ENCODE measurements at regions not wholly inside any gene's neighbourhood (a gene's known extent, or its start where the extent isn't known, plus 50 kb on each side); places are given as distances from the start of the nearest gene placed in this dataset.
"Not testable (repeated sequence)": the region's sequence is repeated elsewhere in the genome, so short reads cannot be mapped to it uniquely, and the experiment has no call there.

DNA sequence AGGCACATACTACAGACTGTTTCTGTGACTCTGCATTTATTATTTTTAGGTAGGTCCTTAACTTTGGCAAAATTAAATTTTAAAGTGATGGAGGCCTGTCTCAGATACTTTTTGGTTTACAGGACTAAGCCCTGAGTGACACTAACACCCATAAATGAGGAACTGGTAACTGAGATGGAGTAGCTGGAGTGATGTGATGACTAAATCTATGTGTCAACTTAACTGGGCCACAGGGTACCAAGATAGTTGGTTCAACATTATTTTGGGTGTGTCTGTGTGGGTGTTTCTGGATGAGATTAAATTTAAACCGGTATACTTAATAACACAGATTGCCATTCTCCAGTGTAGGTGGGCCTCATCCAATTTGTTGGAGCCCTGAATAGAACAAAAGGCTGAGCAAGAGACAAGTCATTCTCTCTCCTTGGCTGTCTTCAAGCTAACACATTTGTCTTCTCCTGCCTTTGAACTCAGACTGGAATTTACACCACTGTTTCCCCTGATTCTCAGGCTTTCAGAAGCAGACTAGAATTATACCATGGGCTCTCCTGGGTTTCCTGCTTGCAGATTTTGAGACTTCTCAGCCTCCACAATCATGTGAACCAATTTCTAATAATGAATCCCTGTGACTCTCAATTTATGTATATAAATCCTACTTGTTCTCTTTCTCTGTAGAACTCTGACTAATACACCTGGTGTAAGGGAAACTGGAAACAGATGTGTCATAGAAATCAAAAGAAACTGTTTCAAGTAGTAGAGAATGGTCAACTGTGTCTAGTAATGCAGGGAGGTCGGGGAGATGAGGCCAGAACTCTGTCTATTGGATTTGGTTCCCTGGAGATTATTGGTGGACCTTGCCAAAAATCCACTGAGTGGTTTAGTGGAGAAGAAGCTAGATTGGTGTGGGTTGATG is 579.2 kb downstream of the EPM2A start:
- no peak for DNase-seq (ENCODE audit: low spot score in 2 of 2)
- 62% methylated on average over 2 of the region's 2 CpGs for WGBS
- Histone ChIP-seq H3K36me3 (no peaks in the 10 kb centered on the region), H3K4me1 (no peaks in the 10 kb centered on the region), H3K27me3 (no peaks in the 10 kb centered on the region), H3K9me3 (peaks cover 12% of the 10 kb centered on the region), H3K27ac (no peak overlapping the region), H3K4me3 (no peak overlapping the region)
- no peak for TF ChIP-seq POLR2A (IDR thresholded peaks at IDR 0.05)
- TF ChIP-seq, protein P1, sequence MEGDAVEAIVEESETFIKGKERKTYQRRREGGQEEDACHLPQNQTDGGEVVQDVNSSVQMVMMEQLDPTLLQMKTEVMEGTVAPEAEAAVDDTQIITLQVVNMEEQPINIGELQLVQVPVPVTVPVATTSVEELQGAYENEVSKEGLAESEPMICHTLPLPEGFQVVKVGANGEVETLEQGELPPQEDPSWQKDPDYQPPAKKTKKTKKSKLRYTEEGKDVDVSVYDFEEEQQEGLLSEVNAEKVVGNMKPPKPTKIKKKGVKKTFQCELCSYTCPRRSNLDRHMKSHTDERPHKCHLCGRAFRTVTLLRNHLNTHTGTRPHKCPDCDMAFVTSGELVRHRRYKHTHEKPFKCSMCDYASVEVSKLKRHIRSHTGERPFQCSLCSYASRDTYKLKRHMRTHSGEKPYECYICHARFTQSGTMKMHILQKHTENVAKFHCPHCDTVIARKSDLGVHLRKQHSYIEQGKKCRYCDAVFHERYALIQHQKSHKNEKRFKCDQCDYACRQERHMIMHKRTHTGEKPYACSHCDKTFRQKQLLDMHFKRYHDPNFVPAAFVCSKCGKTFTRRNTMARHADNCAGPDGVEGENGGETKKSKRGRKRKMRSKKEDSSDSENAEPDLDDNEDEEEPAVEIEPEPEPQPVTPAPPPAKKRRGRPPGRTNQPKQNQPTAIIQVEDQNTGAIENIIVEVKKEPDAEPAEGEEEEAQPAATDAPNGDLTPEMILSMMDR (IDR thresholded peaks at IDR 0.05) = no peak
- TF ChIP-seq EP300 (IDR thresholded peaks at IDR 0.05) = no peak
- TF ChIP-seq POLR2AphosphoS5 (IDR thresholded peaks at IDR 0.05) = no peak

DNA sequence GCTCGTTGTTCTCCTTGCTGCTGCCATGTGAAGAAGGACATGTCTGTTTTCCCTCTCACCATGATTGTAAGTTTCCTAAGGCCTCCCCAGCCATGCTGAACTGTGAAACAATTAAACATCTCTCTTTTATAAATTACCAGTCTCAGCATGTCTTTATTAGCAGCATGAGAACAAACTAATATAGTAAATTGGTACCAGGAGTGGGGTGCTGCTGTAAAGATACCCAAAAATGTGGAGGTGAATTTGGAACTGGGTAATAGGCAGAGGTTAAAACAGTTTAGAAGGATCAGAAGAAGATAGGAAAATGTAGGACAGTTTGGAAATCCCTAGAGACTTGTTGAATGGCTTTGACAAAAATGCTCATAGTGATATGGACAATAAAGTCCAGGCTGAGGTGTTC is 576.7 kb downstream of the EPM2A start:
- H3K27me3 ChIP-seq; H3K4me1 ChIP-seq; H3K36me3 ChIP-seq; H3K4me3 ChIP-seq; DNase-seq (ENCODE audit: low spot score in 2 of 2); H3K27ac ChIP-seq: not testable (repeated sequence)
- peaks cover 12% of the 10 kb centered on the region for H3K9me3 ChIP-seq
- 67% methylated on average over 1 of the region's 1 CpG for WGBS

DNA sequence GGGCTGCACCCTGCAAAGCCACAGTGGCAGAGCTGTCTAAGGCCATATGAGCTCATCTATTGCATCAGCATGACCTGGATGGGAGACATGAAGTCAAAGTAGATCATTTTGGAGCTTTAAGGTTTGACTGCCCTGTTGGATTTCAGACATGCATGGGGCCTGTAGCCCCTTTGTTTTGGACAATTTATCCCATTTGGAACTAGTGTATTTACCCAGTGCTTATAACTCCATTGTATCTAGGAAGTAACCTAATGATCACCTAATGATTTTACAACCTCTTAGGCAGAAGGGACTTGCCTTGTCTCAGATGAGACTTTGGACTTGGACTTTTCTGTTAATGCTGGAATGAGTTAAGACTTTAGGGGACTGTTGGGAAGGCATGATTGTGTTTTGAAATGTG is 575.4 kb downstream of the EPM2A start:
- TF ChIP-seq POLR2AphosphoS5 (IDR thresholded peaks at IDR 0.05) (no peak), EP300 (IDR thresholded peaks at IDR 0.05) (no peak), POLR2A (IDR thresholded peaks at IDR 0.05) (no peak)
- TF ChIP-seq, protein P1 (IDR thresholded peaks at IDR 0.05) = no peak
- H3K27ac ChIP-seq = no peak overlapping the region
- H3K27me3 ChIP-seq = no peaks in the 10 kb centered on the region
- no peaks in the 10 kb centered on the region for H3K4me1 ChIP-seq
- no peak overlapping the region for H3K4me3 ChIP-seq
- peaks cover 12% of the 10 kb centered on the region for H3K9me3 ChIP-seq
- no peak for DNase-seq (ENCODE audit: low spot score in 2 of 2)
- no peaks in the 10 kb centered on the region for H3K36me3 ChIP-seq

DNA sequence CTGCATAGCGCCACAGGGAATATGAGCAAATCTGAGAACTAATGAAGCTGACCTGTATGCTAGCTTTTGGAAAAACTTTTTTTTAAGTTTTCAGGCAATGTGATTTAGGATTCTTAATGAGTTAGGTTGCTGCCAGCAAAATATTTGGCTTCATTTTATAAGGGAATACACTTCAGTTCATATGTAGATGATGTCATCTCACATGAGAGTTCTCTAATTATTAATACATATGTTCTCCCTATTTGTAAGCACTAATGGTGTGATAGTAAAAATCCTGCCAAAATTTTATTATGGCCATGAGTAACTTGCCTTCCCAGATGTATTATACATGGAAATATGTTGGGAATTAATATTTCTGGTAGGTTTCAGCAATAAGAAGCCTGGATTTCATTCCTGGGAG is 573.8 kb downstream of the EPM2A start:
- TF ChIP-seq POLR2AphosphoS5 (IDR thresholded peaks at IDR 0.05) (no peak), POLR2A (IDR thresholded peaks at IDR 0.05) (no peak)
- Histone ChIP-seq H3K27ac (no peak overlapping the region), H3K9me3 (peaks cover 12% of the 10 kb centered on the region), H3K36me3 (no peaks in the 10 kb centered on the region), H3K4me3 (no peak overlapping the region), H3K27me3 (no peaks in the 10 kb centered on the region), H3K4me1 (no peaks in the 10 kb centered on the region)
- DNase-seq (ENCODE audit: low spot score in 2 of 2) = no peak
- 93% methylated on average over 1 of the region's 1 CpG for WGBS

DNA sequence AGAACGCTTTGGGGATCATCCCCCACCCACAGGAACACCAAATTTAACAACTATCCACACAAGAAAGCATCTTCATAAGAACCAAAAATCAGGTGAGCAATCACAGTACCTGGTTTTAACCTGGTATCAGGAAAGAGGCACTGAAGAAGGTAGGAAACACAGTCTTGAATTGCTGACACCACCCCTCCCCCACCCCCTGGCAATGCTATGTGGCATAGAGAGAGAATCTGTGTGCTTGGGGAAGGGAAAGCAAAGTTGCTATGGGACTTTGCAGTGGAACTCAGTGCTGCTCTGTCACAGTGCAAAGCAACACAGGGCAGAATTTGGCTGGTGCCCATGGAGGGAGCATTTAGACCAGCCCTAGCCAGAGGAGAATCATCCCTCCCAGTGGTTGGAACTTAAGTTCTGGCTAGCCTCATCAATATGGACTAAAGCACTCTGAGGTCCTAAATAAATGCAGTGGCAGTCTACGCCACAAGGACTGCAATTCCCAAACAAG is 565.5 kb downstream of the EPM2A start:
- 73% methylated on average over 1 of the region's 2 CpGs for WGBS

DNA sequence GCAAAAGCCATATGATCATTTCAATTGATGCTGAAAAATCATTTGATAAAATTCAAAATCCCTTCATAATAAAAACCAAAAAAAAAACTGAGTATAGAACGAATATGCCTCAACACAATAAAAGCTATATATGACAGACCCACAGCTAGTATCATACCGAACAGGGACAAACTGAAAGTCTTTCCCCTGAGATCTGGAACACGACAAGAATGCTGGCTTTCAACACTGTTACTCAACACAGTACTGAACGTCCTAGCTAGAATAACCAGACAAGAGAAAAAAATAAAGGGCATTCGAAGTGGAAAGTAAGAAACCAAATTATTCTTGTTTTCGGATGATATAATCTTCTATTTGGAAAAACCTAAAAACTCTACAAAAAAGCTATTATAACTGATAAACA is 559.9 kb downstream of the EPM2A start:
- Histone ChIP-seq H3K9me3 (no peaks in the 10 kb centered on the region), H3K27ac (no peak overlapping the region), H3K4me3 (no peak overlapping the region), H3K4me1 (no peaks in the 10 kb centered on the region), H3K27me3 (no peaks in the 10 kb centered on the region), H3K36me3 (no peaks in the 10 kb centered on the region)
- TF ChIP-seq EP300 (IDR thresholded peaks at IDR 0.05) (no peak), POLR2A (IDR thresholded peaks at IDR 0.05) (no peak), POLR2AphosphoS5 (IDR thresholded peaks at IDR 0.05) (no peak)
- TF ChIP-seq, protein P1 (IDR thresholded peaks at IDR 0.05) = no peak
- no peak for DNase-seq (ENCODE audit: low spot score in 2 of 2)
- WGBS = 80% methylated on average over 6 of the region's 6 CpGs

More for the DNA sequence above, 565.5 kb downstream of the EPM2A start:
- Histone ChIP-seq H3K27ac (no peak overlapping the region), H3K4me1 (no peaks in the 10 kb centered on the region), H3K4me3 (no peak overlapping the region), H3K9me3 (no peaks in the 10 kb centered on the region), H3K36me3 (no peaks in the 10 kb centered on the region), H3K27me3 (no peaks in the 10 kb centered on the region)
- TF ChIP-seq, protein P1 (IDR thresholded peaks at IDR 0.05) = no peak
- no peak for TF ChIP-seq POLR2A (IDR thresholded peaks at IDR 0.05)
- TF ChIP-seq EP300 (IDR thresholded peaks at IDR 0.05) = no peak
- no peak for TF ChIP-seq POLR2AphosphoS5 (IDR thresholded peaks at IDR 0.05)
- DNase-seq (ENCODE audit: low spot score in 2 of 2) = no peak

Measured in suprapubic skin (tissue), 4 donors.